Kidney (tissue), 13 donors: ENCODE measurements at regions not wholly inside any gene's neighbourhood (a gene's known extent, or its start where the extent isn't known, plus 50 kb on each side); places are given as distances from the start of the nearest gene placed in this dataset.

Experiments used
- DNase-seq, 5 donors: peaks; one replicate each; pipeline ENCODE4 v3.0.0-alpha.2; 2013 to 2020
- FAIRE-seq: peaks from 2 replicates; lab custom pipeline; 2012; peaks lifted over from hg19 to GRCh38; lab: Jason Lieb, UNC
- H3K27ac ChIP-seq, 2 donors: one replicate each; pipeline ENCODE4 v1.7.0; 2013; ENCODE audit warnings: low read depth in 2 of 2, low read length in 2 of 2, inconsistent platforms in 1 of 2
- H3K27me3 ChIP-seq: one replicate; pipeline ENCODE4 v1.7.1; 2013; ENCODE audit warnings: low read length, inconsistent platforms; ENCODE audit not compliant: control insufficient read depth, insufficient read depth
- H3K36me3 ChIP-seq, 3 donors: one replicate each; pipeline versions ENCODE4 v1.7.0 to v1.7.1; 2013; ENCODE audit warnings: low read length in 3 of 3, control low read depth in 1 of 3, inconsistent platforms in 1 of 3; ENCODE audit not compliant: insufficient read depth in 3 of 3, control insufficient read depth in 2 of 3
- H3K4me1 ChIP-seq, 3 donors: one replicate each; pipeline versions ENCODE4 v1.7.0 to v1.7.1; 2013; ENCODE audit warnings: low read length in 3 of 3, inconsistent platforms in 1 of 3, low read depth in 1 of 3; ENCODE audit not compliant: control insufficient read depth in 2 of 3, insufficient read depth in 2 of 3
- H3K4me3 ChIP-seq, 3 donors: one replicate each; pipeline versions ENCODE4 v1.7.0 to v1.8.1; 2013; ENCODE audit warnings: low read length in 3 of 3, control low read depth in 1 of 3, inconsistent platforms in 1 of 3
- H3K9ac ChIP-seq, 3 donors: one replicate each; pipeline versions ENCODE4 v1.7.0 to v1.7.1; 2013; ENCODE audit warnings: low read length in 3 of 3, control low read depth in 1 of 3, inconsistent platforms in 1 of 3
- H3K9me3 ChIP-seq, 3 donors: one replicate each; pipeline versions ENCODE4 v1.7.0 to v1.7.1; 2013; ENCODE audit warnings: low read length in 3 of 3, control low read depth in 1 of 3, inconsistent platforms in 1 of 3; ENCODE audit not compliant: control insufficient read depth in 2 of 3, insufficient read depth in 1 of 3
- CTCF ChIP-seq: IDR thresholded peaks from 3 replicates; pipeline ENCODE4 v1.5.1; 2012; ENCODE audit warnings: mild to moderate bottlenecking, moderate library complexity, borderline replicate concordance; ENCODE audit not compliant: insufficient read depth; ENCODE audit errors: extremely low read depth
- intact Hi-C: fragments of 100-400 bp; cut with DNase I; formaldehyde crosslinking; loops from one replicate; pipeline ENCODE4 v1.11.1; 2022
- donor health status: control.
- donor health status: control.
- donor health status: control.
- donor health status: control.
- donor health status: control.
- donor health status: DM: yes; HTN: yes; CAD: no.
- donor health status: Normal renal cell carcinoma (clear cell type).

DNA sequence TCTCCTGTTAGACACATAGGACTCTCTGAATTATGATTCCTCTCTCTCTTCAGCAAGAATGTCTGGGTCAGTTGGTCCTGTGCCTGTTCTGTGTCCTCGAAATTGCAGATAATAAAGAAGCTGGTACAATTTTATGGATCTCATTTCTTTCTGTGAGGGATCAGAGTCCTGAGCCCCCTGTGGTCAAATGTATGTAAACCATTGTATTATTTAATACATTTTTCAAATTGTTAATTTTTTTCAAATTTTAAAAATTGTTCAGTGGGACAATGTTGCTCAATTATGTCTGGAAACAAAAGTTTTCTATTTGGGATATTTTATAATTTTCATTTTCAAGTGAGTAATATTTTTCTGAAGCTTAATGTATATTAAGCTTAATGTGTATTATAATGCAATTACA is 513.5 kb downstream of the CCER1 start:
- intact Hi-C loops: no loop called here

DNA sequence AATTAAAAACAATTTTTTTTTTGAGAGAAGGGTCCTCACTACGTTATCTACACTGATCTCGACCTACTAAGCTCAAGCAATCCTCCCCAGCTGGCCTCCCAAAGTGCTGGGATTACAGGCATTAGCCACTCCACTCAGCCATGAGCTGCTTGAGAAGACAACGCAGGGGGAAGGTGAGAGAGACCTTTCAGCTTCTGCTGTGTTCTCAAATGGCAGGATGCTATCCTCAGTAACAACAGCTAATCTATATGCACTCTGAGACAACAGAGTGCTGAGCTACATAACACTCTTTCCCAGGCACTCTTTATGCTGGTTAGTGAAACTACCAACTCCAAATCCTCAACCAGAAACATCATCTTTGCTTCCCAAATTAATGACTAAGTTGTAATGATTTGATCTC is 526.1 kb downstream of the CCER1 start:
- no peak for FAIRE-seq
- intact Hi-C loops: no loop called here

More for the DNA sequence above, 513.5 kb downstream of the CCER1 start:
- Histone ChIP-seq H3K36me3 (no peaks in the 10 kb centered on the region), H3K9ac (no peak overlapping the region), H3K4me1 (no peaks in the 10 kb centered on the region), H3K9me3 (no peaks in the 10 kb centered on the region), H3K27ac (no peak overlapping the region), H3K27me3 (no peaks in the 10 kb centered on the region), H3K4me3 (no peak overlapping the region)
- DNase-seq (no peak), FAIRE-seq (peak; percentile 6)
- no peak for TF ChIP-seq CTCF

GRCh38 chr12:90428465-90428864 is 526.5 kb downstream of the CCER1 start:
- Histone ChIP-seq H3K4me1 (no peaks in the 10 kb centered on the region), H3K4me3 (no peak overlapping the region), H3K9me3 (no peaks in the 10 kb centered on the region), H3K36me3 (no peaks in the 10 kb centered on the region), H3K27me3 (no peaks in the 10 kb centered on the region), H3K9ac (no peak overlapping the region), H3K27ac (no peak overlapping the region)
- no peak for TF ChIP-seq CTCF
- DNase-seq: no peak
- no peak for FAIRE-seq
- intact Hi-C loops: no loop called here

More for the DNA sequence above, 526.1 kb downstream of the CCER1 start:
- Histone ChIP-seq H3K36me3 (no peaks in the 10 kb centered on the region), H3K4me1 (no peaks in the 10 kb centered on the region), H3K27ac (no peak overlapping the region), H3K4me3 (no peak overlapping the region), H3K27me3 (no peaks in the 10 kb centered on the region), H3K9me3 (no peaks in the 10 kb centered on the region), H3K9ac (no peak overlapping the region)
- TF ChIP-seq CTCF: no peak
- DNase-seq: no peak

GRCh38 chr12:90423965-90424364 is 531.0 kb downstream of the CCER1 start:
- Histone ChIP-seq H3K36me3 (no peaks in the 10 kb centered on the region), H3K27me3 (no peaks in the 10 kb centered on the region), H3K27ac (no peak overlapping the region), H3K9ac (no peak overlapping the region), H3K4me1 (no peaks in the 10 kb centered on the region), H3K9me3 (no peaks in the 10 kb centered on the region), H3K4me3 (no peak overlapping the region)
- intact Hi-C loops: no loop called here
- DNase-seq (no peak), FAIRE-seq (no peak)
- no peak for TF ChIP-seq CTCF
